ENCODE measurements at regions not wholly inside any gene's neighbourhood (a gene's known extent, or its start where the extent isn't known, plus 50 kb on each side); places are given as distances from the start of the nearest gene placed in this dataset.

DNA sequence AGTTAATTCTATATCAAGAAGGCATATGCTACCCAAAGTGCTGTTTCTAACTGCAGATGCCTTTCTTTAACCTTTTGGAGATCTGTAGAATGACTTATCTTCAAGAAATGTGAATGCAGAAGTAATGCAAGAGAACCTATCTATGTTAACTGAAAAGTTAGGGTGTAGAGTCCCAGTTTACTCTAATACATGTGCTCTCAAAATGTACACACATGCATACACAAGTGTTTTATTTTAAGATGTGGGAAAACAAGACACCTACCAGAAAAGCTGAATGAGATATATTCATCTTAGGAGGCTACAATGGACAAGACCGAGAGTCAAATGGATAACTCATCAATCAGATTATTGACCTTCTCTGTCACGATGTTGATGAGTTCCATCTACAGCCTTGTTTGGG, 80.9 kb downstream of the CDCA7 start:
- TF ChIP-seq, protein P1, sequence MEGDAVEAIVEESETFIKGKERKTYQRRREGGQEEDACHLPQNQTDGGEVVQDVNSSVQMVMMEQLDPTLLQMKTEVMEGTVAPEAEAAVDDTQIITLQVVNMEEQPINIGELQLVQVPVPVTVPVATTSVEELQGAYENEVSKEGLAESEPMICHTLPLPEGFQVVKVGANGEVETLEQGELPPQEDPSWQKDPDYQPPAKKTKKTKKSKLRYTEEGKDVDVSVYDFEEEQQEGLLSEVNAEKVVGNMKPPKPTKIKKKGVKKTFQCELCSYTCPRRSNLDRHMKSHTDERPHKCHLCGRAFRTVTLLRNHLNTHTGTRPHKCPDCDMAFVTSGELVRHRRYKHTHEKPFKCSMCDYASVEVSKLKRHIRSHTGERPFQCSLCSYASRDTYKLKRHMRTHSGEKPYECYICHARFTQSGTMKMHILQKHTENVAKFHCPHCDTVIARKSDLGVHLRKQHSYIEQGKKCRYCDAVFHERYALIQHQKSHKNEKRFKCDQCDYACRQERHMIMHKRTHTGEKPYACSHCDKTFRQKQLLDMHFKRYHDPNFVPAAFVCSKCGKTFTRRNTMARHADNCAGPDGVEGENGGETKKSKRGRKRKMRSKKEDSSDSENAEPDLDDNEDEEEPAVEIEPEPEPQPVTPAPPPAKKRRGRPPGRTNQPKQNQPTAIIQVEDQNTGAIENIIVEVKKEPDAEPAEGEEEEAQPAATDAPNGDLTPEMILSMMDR (IDR thresholded peaks at IDR 0.05), result no peak
- TF ChIP-seq POLR2A (IDR thresholded peaks at IDR 0.05), result no peak
